HK-2 (cell line): ENCODE measurements at regions not wholly inside any gene's neighbourhood (a gene's known extent, or its start where the extent isn't known, plus 50 kb on each side); places are given as distances from the start of the nearest gene placed in this dataset.

Source experiments
- DNase-seq: peaks from one replicate; pipeline ENCODE4 v3.0.0-alpha.2; 2018; ENCODE audit not compliant: unreplicated experiment

- DNase-seq: no peak
Measured at GRCh38 chr13:111537115-111537728, 216.8 kb downstream of the TEX29 start.

- no peak for DNase-seq
Measured at GRCh38 chr13:111537843-111538499, 217.5 kb downstream of the TEX29 start.

GRCh38 chr13:111539252-111539651, 218.8 kb downstream of the TEX29 start:
- DNase-seq: no peak

GRCh38 chr13:111539791-111540446, 219.5 kb downstream of the TEX29 start:
- no peak for DNase-seq

- DNase-seq: no peak
Measured at GRCh38 chr13:111540486-111540885, 220.0 kb downstream of the TEX29 start.

GRCh38 chr13:111541345-111541744, 220.9 kb downstream of the TEX29 start:
- no peak for DNase-seq

GRCh38 chr13:111541752-111542529, 221.5 kb downstream of the TEX29 start:
- no peak for DNase-seq

GRCh38 chr13:111542530-111543341, 222.3 kb downstream of the TEX29 start:
- no peak for DNase-seq

- DNase-seq: no peak
Measured at GRCh38 chr13:111546921-111547675, 226.7 kb downstream of the TEX29 start.

- no peak for DNase-seq
Measured at GRCh38 chr13:111547726-111548273, 227.4 kb downstream of the TEX29 start.

- DNase-seq: no peak
Measured at GRCh38 chr13:111548301-111548700, 227.9 kb downstream of the TEX29 start.

- DNase-seq: no peak
Measured at GRCh38 chr13:111548805-111549204, 228.4 kb downstream of the TEX29 start.

- DNase-seq: no peak
Measured at GRCh38 chr13:111549464-111549863, 229.0 kb downstream of the TEX29 start.

GRCh38 chr13:111550062-111550461, 229.6 kb downstream of the TEX29 start:
- DNase-seq: no peak

GRCh38 chr13:111551204-111551820, 230.9 kb downstream of the TEX29 start:
- no peak for DNase-seq

GRCh38 chr13:111552891-111553655, 232.6 kb downstream of the TEX29 start:
- DNase-seq: no peak

- DNase-seq: no peak
Measured at GRCh38 chr13:111554539-111555267, 234.3 kb downstream of the TEX29 start.

GRCh38 chr13:111555268-111555808, 234.9 kb downstream of the TEX29 start:
- DNase-seq: no peak
